ENCODE measurements at regions not wholly inside any gene's neighbourhood (a gene's known extent, or its start where the extent isn't known, plus 50 kb on each side); places are given as distances from the start of the nearest gene placed in this dataset.
"Not testable (repeated sequence)": the region's sequence is repeated elsewhere in the genome, so short reads cannot be mapped to it uniquely, and the experiment has no call there.

- no peak overlapping the region for H3K27ac ChIP-seq (ENCODE audit: low read length)
- H3K9me3 ChIP-seq (ENCODE audit: control insufficient read depth, low read depth, low read length) = no peaks in the 10 kb centered on the region
- H3K27me3 ChIP-seq (ENCODE audit: control insufficient read depth, insufficient read depth, low read length) = no peaks in the 10 kb centered on the region
- H3K36me3 ChIP-seq (ENCODE audit: control insufficient read depth, low read depth, low read length) = no peaks in the 10 kb centered on the region
- H3K4me1 ChIP-seq (ENCODE audit: control insufficient read depth, low read depth, low read length) = no peaks in the 10 kb centered on the region
- H3K4me3 ChIP-seq (ENCODE audit: low read length) = no peak overlapping the region
- no peak overlapping the region for H3K9ac ChIP-seq (ENCODE audit: low read length)
These were observed 275.0 kb upstream of the RBMS3 start for GRCh38 chr3:29005862-29006261.

DNA sequence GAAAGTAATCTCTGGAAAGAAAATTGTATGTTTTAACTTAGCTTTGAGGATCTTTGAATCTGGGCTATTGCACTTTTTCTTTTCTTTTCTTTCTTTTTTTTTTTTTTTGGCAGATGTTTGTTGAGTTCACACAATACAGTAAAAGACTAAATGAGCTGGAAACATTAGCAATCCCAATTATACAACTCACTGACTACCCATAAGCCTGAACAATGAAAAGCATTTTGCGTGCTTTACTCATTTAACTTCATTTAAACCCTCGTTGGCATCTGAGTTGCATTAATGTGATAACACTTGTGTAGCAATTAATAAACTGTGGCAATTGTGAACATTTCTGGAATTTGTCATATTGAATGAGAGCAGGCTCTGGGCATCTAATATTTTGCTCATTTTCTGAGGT, 269.4 kb upstream of the RBMS3 start:
- no peaks in the 10 kb centered on the region for H3K36me3 ChIP-seq (ENCODE audit: control insufficient read depth, low read depth, low read length)
- no peaks in the 10 kb centered on the region for H3K4me1 ChIP-seq (ENCODE audit: control insufficient read depth, low read depth, low read length)
- no peaks in the 10 kb centered on the region for H3K9me3 ChIP-seq (ENCODE audit: control insufficient read depth, low read depth, low read length)
- no peaks in the 10 kb centered on the region for H3K27me3 ChIP-seq (ENCODE audit: control insufficient read depth, insufficient read depth, low read length)
- no peak overlapping the region for H3K9ac ChIP-seq (ENCODE audit: low read length)
- no peak overlapping the region for H3K27ac ChIP-seq (ENCODE audit: low read length)
- H3K4me3 ChIP-seq (ENCODE audit: low read length) = no peak overlapping the region

DNA sequence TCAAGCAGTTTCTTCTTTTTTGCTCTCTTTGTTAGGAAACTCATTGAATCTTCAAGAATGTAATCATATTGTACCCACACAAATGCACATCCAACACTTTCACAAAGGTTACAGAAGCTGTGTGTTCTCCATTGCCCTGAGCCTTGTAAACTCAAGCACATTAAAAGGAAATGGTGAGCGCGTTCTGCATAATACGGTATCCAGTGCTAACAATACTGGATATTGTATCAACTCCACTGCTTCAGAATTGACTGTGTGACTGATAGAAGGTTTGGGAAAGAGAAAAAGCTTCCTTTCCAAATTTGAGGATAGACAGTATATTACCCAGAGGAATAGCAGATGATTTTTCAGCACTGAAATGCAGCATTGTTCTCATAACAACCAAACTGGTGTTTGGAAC, 268.9 kb upstream of the RBMS3 start:
- Histone ChIP-seq H3K36me3 (ENCODE audit: control insufficient read depth, low read depth, low read length) (no peaks in the 10 kb centered on the region), H3K4me1 (ENCODE audit: control insufficient read depth, low read depth, low read length) (no peaks in the 10 kb centered on the region), H3K27me3 (ENCODE audit: control insufficient read depth, insufficient read depth, low read length) (no peaks in the 10 kb centered on the region), H3K4me3 (ENCODE audit: low read length) (no peak overlapping the region), H3K27ac (ENCODE audit: low read length) (no peak overlapping the region), H3K9me3 (ENCODE audit: control insufficient read depth, low read depth, low read length) (no peaks in the 10 kb centered on the region), H3K9ac (ENCODE audit: low read length) (no peak overlapping the region)

GRCh38 chr3:29022976-29023375, 257.9 kb upstream of the RBMS3 start:
- Histone ChIP-seq H3K27me3 (ENCODE audit: control insufficient read depth, insufficient read depth, low read length) (no peaks in the 10 kb centered on the region), H3K4me1 (ENCODE audit: control insufficient read depth, low read depth, low read length) (no peaks in the 10 kb centered on the region), H3K36me3 (ENCODE audit: control insufficient read depth, low read depth, low read length) (no peaks in the 10 kb centered on the region), H3K27ac (ENCODE audit: low read length) (no peak overlapping the region), H3K9ac (ENCODE audit: low read length) (no peak overlapping the region), H3K9me3 (ENCODE audit: control insufficient read depth, low read depth, low read length) (no peaks in the 10 kb centered on the region), H3K4me3 (ENCODE audit: low read length) (no peak overlapping the region)

- H3K9ac ChIP-seq (ENCODE audit: low read length) = no peak overlapping the region
These were observed 254.6 kb upstream of the RBMS3 start for GRCh38 chr3:29026286-29026685.

DNA sequence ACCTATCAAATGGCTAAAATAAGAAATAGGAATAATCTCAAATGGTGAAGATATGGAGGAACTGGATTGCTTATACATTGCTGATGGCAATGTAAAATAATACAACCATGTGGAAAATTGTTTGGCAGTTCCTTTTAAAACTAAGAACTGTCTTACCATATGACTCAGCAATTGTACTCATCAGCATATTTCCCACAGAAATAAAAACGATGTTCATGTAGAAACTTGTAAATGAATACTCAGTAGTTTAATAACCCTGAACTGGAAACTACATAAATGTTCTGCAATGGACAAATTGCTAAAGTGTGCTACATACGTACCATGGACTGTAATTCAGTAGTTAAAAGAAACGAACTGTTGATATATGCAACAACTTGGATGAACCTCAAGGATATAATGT, 253.9 kb upstream of the RBMS3 start:
- H3K27me3 ChIP-seq (ENCODE audit: control insufficient read depth, insufficient read depth, low read length) = no peaks in the 10 kb centered on the region

More at GRCh38 chr3:29026286-29026685, 254.6 kb upstream of the RBMS3 start:
- Histone ChIP-seq H3K4me1 (ENCODE audit: control insufficient read depth, low read depth, low read length) (no peaks in the 10 kb centered on the region), H3K27me3 (ENCODE audit: control insufficient read depth, insufficient read depth, low read length) (no peaks in the 10 kb centered on the region), H3K36me3 (ENCODE audit: control insufficient read depth, low read depth, low read length) (no peaks in the 10 kb centered on the region), H3K9me3 (ENCODE audit: control insufficient read depth, low read depth, low read length) (no peaks in the 10 kb centered on the region), H3K27ac (ENCODE audit: low read length) (no peak overlapping the region), H3K4me3 (ENCODE audit: low read length) (no peak overlapping the region)

DNA sequence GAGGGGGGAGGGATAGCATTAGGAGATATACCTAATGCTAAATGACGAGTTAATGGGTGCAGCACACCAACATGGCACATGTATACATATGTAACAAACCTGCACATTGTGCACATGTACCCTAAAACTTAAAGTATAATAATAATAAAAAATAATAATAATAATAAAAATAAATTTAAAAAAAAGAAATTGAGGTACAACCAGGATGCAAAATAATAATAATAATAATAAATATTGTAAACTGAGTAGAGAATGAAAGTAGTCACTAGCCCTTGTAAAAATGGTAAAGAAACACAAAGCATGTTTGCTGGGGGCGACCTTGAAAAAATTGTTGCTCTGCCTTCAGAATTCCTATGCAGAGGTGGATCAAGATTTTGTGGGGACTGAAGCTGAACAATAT, 249.7 kb upstream of the RBMS3 start:
- not testable (repeated sequence) for H3K4me3 ChIP-seq (ENCODE audit: low read length); H3K36me3 ChIP-seq (ENCODE audit: control insufficient read depth, low read depth, low read length); H3K27ac ChIP-seq (ENCODE audit: low read length); H3K9me3 ChIP-seq (ENCODE audit: control insufficient read depth, low read depth, low read length); H3K27me3 ChIP-seq (ENCODE audit: control insufficient read depth, insufficient read depth, low read length); H3K9ac ChIP-seq (ENCODE audit: low read length); H3K4me1 ChIP-seq (ENCODE audit: control insufficient read depth, low read depth, low read length)

More for the DNA sequence above, 253.9 kb upstream of the RBMS3 start:
- H3K36me3 ChIP-seq (ENCODE audit: control insufficient read depth, low read depth, low read length) = no peaks in the 10 kb centered on the region
- H3K27ac ChIP-seq (ENCODE audit: low read length) = no peak overlapping the region
- H3K9me3 ChIP-seq (ENCODE audit: control insufficient read depth, low read depth, low read length) = no peaks in the 10 kb centered on the region
- no peak overlapping the region for H3K9ac ChIP-seq (ENCODE audit: low read length)
- no peak overlapping the region for H3K4me3 ChIP-seq (ENCODE audit: low read length)
- H3K4me1 ChIP-seq (ENCODE audit: control insufficient read depth, low read depth, low read length) = no peaks in the 10 kb centered on the region

DNA sequence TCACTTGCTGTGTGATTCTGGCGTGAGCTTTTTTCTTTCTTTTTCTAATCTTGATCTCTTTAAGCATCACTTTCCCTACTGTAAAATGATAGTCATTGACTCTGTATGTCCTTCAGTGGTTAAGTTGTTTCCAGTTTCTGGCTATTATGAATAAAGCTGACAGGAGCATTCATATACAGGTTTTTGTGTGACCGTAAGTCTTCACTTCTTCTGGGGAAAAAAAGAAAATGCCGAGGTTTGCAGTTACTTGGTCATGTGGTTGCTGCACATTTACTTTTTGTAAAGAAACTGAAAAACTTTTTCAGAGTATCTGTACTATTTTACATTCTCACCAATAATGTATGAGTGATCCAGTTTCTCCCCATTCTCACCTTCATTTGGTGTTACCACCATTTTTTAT, 247.4 kb upstream of the RBMS3 start:
- H3K9me3 ChIP-seq (ENCODE audit: control insufficient read depth, low read depth, low read length) = no peaks in the 10 kb centered on the region
- no peaks in the 10 kb centered on the region for H3K36me3 ChIP-seq (ENCODE audit: control insufficient read depth, low read depth, low read length)
- no peak overlapping the region for H3K27ac ChIP-seq (ENCODE audit: low read length)
- no peak overlapping the region for H3K4me3 ChIP-seq (ENCODE audit: low read length)
- no peaks in the 10 kb centered on the region for H3K4me1 ChIP-seq (ENCODE audit: control insufficient read depth, low read depth, low read length)
- no peaks in the 10 kb centered on the region for H3K27me3 ChIP-seq (ENCODE audit: control insufficient read depth, insufficient read depth, low read length)
- H3K9ac ChIP-seq (ENCODE audit: low read length) = no peak overlapping the region

- H3K27me3 ChIP-seq (ENCODE audit: control insufficient read depth, insufficient read depth, low read length) = no peaks in the 10 kb centered on the region
- H3K27ac ChIP-seq (ENCODE audit: low read length) = no peak overlapping the region
- no peaks in the 10 kb centered on the region for H3K4me1 ChIP-seq (ENCODE audit: control insufficient read depth, low read depth, low read length)
- H3K9me3 ChIP-seq (ENCODE audit: control insufficient read depth, low read depth, low read length) = no peaks in the 10 kb centered on the region
- no peak overlapping the region for H3K9ac ChIP-seq (ENCODE audit: low read length)
- no peaks in the 10 kb centered on the region for H3K36me3 ChIP-seq (ENCODE audit: control insufficient read depth, low read depth, low read length)
- H3K4me3 ChIP-seq (ENCODE audit: low read length) = no peak overlapping the region
These were observed 230.7 kb upstream of the RBMS3 start for GRCh38 chr3:29050155-29050554.

GRCh38 chr3:29057326-29057725, 223.5 kb upstream of the RBMS3 start:
- H3K27me3 ChIP-seq (ENCODE audit: control insufficient read depth, insufficient read depth, low read length) = no peaks in the 10 kb centered on the region
- no peak overlapping the region for H3K27ac ChIP-seq (ENCODE audit: low read length)
- H3K36me3 ChIP-seq (ENCODE audit: control insufficient read depth, low read depth, low read length) = no peaks in the 10 kb centered on the region
- no peaks in the 10 kb centered on the region for H3K9me3 ChIP-seq (ENCODE audit: control insufficient read depth, low read depth, low read length)
- H3K4me3 ChIP-seq (ENCODE audit: low read length) = no peak overlapping the region
- no peaks in the 10 kb centered on the region for H3K4me1 ChIP-seq (ENCODE audit: control insufficient read depth, low read depth, low read length)
- no peak overlapping the region for H3K9ac ChIP-seq (ENCODE audit: low read length)

- H3K27me3 ChIP-seq (ENCODE audit: control insufficient read depth, insufficient read depth, low read length) = no peaks in the 10 kb centered on the region
- no peak overlapping the region for H3K4me3 ChIP-seq (ENCODE audit: low read length)
- H3K4me1 ChIP-seq (ENCODE audit: control insufficient read depth, low read depth, low read length) = no peaks in the 10 kb centered on the region
- no peak overlapping the region for H3K27ac ChIP-seq (ENCODE audit: low read length)
- no peaks in the 10 kb centered on the region for H3K9me3 ChIP-seq (ENCODE audit: control insufficient read depth, low read depth, low read length)
- no peaks in the 10 kb centered on the region for H3K36me3 ChIP-seq (ENCODE audit: control insufficient read depth, low read depth, low read length)
- H3K9ac ChIP-seq (ENCODE audit: low read length) = no peak overlapping the region
These were observed 216.8 kb upstream of the RBMS3 start for GRCh38 chr3:29064085-29064484.

DNA sequence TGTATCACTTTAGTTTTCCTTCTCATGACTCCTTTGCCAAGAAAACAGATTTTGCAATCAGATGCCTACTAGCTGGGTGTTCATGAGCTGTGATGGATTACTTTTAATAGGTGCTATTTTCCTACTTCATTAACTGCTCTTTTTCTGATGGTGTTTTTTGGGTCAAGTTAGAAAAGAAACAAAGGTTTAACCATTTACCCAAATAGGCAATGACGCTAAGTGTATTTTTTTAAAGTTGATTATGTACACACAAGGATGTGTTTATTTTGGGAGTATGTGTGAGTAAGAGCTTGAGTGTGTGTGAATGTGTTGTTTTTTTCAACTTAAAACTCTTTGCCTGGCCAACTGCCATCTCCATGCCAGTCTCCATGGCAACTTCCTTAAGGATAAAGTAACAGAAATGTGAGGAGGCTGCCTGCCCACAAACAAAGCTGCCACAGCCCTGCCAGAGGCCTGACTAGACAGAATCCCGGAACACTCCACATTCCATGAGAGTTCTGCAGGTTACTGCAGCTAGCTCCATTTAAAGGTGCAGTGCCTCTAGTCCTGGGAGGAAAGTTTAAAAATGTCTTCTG, 215.6 kb upstream of the RBMS3 start:
- H3K9me3 ChIP-seq (ENCODE audit: control insufficient read depth, low read depth, low read length) = no peaks in the 10 kb centered on the region
- H3K36me3 ChIP-seq (ENCODE audit: control insufficient read depth, low read depth, low read length) = no peaks in the 10 kb centered on the region
- no peaks in the 10 kb centered on the region for H3K4me1 ChIP-seq (ENCODE audit: control insufficient read depth, low read depth, low read length)
- H3K27me3 ChIP-seq (ENCODE audit: control insufficient read depth, insufficient read depth, low read length) = no peaks in the 10 kb centered on the region
- no peak overlapping the region for H3K4me3 ChIP-seq (ENCODE audit: low read length)
- no peak overlapping the region for H3K27ac ChIP-seq (ENCODE audit: low read length)
- peak overlapping the region; percentile 13 for H3K9ac ChIP-seq (ENCODE audit: low read length)
